Fibroblast of skin of right biceps (primary cell): ENCODE measurements at regions not wholly inside any gene's neighbourhood (a gene's known extent, or its start where the extent isn't known, plus 50 kb on each side); places are given as distances from the start of the nearest gene placed in this dataset.

Source experiments
- DNase-seq: peaks from one replicate; pipeline ENCODE4 v3.0.0-alpha.2; 2013

DNA sequence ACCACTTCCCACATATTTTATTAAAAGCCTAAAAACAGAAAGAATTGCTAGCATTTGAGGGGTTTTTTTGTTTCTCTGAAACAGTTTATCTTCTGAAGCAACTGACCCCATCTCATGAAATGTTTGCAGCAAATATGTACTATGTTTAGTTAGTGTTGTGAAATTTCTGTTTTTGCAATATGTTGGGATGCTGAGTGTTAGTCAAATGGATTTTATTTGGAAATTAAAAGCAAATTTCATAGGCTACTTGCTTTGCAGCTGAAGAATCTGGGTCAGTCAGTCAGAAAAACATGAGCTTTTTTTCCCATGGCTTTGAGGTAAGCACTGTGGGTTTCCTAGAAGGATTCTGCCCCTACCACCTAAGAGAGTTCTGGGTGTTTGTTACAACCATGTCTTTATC is 184.9 kb upstream of the DKK2 start:
- no peak for DNase-seq

DNA sequence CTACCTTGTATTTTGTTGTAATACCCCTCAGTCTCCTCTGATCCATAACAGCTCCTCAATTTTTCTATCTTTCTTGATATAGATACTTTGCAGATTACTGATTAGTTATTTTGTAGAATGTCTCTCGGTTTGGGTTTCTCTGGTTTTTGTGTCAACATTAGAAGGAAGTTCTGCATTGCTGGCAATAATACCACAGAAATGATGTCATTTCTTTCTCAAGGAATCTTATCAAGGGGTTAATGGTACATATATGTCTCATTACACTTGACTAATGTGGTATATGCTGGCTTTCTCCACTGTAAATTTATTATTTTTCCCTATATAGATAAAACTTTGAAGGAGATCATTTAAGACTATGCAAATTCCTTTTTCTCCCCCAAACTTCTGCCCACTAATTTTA is 183.6 kb upstream of the DKK2 start:
- peak; percentile 51 for DNase-seq

DNA sequence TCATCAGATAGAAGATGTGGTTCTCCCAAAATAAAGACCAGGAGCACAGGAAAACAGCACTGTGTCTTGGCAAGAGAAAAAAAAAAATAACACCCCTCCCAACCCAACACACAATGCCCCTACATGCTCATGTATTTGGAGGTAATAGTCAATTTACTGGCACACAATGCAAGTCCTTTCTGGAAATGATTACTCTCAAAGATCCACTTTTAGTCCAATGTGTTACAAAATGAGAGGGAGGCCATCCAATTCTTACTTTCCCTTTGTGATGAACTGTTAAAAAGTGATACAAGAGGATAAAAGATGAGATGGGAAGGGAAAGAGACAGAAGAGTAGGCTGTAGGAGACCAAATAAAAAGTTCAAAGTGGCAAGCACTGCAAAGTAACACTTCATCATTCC is 180.3 kb upstream of the DKK2 start:
- no peak for DNase-seq

DNA sequence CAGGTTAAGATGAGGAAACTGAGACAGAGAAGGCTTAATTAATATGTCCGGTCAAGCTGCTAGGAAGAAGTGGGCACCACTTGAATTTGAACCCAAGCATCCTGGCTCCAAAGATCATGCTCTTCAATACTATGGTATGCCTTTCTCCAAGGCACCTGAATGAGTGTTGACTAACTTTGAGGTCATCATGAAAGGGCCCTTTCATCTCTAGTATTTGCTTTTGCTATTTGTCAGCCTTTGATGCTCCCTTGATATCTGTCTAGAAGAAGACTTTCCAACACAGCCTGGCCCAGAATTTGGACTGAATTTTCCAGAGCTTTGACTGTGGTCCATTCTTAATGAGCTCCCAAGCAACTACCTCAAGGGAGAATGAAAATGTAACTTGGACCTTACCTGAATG is 179.1 kb upstream of the DKK2 start:
- DNase-seq = no peak

DNA sequence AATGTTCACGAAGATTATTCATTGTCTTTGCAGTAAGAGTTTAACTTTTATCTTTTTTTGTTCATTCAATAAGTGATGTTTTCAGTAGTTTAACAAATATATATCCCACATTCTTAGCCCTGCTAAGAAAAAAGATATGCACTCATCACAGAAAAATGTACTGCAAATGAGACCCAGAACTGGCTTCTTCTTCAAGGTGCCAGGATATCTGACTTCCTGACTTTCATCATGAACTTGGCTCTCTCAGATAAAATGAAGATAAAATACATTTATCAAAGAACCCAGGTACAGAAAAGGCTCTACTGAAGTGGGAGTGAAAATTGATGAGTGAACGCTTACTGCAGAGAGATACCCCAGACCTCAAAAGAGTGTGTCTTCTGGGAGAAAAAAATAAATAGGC is 177.8 kb upstream of the DKK2 start:
- peak; percentile 49 for DNase-seq

DNA sequence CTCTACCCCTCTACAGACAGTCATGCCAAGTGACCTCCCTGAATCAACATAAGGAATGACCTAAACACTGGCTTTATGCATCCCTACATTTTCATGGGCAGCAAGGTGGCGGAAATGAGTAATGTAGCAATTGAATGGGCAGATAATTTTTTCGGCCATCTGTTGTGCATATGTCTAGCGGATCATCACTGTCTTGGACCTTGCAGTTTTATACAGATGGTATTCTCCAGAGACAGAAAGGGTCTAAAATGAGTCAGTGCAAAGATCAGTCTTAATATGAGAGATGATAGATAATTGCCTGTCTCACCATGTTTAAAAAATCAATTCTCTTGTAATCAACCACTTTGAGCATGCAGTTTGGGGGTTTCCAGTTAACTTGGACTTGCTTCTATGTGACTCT is 177.3 kb upstream of the DKK2 start:
- peak; percentile 48 for DNase-seq

DNA sequence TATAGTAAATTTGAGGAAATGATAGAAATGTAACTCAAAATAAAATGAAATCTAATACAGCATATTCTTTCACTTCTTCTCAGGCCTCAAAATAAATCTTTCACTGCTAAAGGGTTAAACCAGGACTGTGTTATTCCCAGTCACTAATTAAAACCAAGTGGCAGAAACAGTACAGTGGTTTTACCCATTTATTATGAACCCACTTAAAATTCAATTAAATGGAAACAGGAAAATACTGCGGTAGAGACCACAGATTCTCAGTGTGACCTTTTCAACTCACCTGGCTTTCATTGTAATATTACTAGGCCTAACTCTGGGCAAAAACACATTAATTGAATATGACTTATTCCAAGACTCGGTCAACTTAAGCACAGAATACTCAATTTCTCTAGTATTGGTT is 176.5 kb upstream of the DKK2 start:
- peak; percentile 15 for DNase-seq

DNA sequence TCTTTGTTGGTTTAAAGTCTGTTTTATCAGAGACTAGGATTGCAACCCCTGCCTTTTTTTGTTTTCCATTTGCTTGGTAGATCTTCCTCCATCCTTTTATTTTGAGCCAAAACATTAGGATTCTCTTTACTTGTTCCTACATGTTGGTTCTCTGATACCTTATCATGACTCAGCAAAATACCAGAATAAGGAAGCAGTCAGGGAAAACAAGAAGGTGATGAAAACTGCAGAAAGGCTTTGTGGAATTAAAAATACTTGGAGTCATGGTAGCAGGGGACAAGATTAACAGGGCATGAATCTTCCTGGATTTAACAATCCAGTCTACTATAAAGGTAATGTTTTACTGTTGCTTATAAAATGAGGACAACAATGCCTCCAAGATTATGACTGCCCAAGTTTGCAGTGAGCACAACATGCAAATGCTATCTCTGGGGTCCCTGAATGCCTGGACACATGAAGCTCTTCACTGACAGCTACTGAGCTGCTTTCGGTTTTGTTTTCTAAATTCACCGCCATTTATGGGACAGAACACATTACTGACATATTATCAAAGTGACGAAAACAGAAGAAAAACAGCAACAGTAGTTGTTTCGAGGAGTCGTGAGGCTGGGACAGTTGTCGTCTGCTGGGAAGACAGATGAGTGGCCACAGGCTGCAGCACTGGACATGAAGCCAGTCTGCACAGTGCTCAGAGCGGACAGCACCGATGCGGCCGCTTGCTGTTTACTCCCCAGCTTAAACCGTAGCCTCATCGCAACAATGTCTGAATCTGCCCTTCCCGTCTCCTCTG is 174.5 kb upstream of the DKK2 start:
- peak; percentile 48 for DNase-seq

DNA sequence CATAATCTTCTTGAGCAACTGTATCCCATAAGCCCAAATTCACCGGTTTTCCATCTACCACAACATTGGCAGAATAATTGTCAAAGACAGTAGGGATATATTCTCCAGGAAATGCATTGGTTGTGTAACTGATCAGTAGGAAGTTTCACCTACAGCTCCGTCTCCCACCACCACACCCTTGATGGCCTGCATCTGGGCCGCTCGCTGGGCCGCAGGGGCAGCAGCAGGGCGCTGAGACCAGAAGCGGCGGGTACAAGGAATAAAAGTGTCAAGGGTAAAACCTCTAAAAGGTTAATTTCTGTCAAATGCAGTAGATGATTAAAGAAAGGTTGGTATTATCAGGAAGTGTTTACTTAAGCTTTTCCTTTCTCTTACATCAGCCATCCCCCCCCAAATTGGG is 167.6 kb upstream of the DKK2 start:
- no peak for DNase-seq

DNA sequence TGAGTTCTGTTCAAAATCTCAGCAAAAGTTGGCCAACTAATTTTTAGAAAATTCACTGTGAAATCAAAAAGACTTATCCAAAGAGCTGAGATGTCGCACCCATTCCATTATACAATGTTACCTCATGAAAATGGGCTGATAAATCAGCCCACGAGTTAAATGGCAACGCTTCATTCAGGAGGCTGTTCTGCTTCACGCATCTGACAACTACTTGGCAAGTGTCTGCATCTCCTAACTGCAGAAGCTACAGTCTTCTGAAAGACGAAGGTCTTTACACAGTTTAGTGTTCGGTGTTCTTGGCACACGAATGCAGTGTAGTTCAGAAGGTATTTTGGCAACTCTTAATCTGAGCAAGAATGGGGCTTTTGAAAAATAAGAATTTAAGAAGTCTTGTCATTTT is 166.6 kb upstream of the DKK2 start:
- DNase-seq = no peak

DNA sequence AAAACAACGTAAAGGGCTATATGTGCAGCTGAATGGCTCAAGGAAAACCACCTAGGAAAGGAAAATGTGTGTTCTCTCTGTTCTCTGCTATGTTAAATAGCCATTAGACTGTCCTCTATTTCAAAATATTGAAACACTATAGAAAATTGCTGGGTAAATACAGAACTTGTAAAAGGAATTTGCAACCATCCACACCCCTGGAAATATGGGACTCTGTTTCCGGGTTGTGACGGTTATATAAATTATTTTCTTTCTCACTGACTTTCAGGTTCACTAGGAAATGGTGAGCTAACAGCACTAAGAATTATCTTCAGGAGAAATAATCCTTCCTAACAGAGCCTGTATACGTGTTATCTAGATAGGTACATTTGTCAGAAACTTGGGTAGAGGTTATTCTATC is 161.0 kb upstream of the DKK2 start:
- no peak for DNase-seq

DNA sequence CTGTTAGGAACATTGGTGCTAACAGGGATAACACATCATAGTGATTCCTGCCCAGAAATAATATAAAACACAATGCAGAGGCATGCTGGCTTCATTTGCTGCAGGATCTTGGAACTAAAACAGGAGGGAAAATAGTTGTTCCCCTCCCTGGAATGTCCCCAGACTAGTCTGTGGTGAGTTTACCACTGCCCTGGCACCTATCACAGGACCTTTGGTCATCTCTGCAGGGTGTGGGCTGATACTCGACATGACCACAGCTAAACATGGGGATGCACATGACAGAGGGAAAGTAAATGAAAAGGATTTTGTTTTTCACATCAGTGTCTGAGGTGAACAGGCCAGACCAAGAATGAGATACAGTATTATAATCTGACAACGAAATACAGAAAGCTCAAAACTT is 160.2 kb upstream of the DKK2 start:
- DNase-seq = no peak

DNA sequence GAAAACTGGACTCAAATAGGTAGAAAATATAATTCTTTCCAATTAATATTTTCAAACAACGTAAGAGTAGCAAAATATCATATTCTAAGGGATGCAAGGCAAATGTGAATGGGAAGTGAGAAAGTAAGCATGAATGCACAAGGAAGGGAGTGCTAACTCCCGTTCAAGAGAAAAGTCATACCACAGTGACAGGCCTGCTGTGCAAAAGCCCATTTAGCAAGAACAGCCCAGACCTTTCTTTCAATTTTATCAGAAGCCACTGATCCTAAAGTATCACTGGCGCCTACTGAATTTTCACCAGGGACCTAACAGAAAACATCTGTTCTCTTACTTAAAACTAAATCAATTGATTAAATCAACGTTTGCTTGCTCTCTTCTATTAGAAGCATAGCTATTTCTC is 157.9 kb upstream of the DKK2 start:
- no peak for DNase-seq

DNA sequence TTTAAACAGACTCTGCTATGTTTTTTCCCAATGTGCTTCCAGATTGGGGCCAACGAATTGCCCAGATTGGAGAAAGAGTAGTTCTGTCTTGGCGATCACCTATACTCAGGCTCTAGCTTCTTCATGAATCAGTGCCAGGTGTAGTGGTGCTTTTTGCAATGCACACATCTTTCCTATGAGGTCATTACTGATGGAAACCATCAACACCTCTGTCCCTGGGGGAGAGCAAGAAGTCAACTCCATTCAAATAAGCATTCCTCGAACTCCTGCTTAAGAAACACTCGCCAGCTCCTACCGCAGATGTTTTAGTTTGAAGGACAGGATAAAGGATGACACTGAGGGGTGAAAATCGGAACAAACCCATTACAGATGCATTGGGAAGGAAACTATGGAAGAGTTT is 156.5 kb upstream of the DKK2 start:
- DNase-seq = no peak

DNA sequence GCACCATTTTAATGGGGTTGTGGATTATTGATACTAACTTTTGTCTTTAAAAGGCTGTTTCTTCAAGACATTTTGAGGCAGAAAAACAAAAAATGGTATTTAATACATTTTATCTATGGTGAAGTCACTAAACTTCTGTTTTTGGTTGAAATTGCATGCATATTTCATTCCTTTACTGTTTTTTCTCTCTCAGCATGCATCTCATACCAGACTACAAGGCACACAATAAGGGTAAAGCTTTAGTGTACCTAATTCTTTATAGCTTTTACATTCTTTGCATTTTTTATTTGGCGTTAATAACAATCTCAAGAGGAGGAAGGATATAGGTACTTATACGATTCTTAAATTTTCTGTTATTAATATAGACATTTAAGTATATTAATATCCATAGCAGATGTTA is 151.0 kb upstream of the DKK2 start:
- DNase-seq = no peak

DNA sequence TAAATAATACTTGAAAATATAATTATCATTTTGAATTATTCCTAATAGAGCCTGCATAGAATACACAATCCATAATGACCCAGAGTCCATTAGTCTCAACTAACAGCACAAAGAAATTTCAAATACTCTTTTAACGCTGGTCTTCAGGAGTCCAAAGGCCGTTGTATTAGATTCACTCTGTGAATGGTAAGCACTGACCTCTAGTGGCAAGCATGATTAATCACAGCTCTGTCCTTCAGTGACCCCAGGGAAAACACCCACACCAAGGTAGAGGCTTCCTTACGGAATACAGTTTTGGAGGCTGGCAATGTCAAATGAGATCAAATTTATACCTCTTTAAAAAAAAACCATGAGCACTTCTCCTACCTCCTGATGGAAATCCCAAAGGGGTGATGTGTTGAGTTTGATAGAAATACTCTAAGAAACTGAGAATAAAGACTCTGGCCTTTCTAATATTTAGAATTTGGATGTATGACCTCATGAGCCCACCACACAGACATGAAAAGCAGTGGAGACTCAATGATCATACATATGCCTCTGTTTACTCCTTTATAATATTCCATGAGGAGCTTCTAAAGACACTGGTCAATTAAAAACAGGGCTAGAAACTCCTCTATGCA is 147.2 kb upstream of the DKK2 start:
- peak; percentile 66 for DNase-seq

DNA sequence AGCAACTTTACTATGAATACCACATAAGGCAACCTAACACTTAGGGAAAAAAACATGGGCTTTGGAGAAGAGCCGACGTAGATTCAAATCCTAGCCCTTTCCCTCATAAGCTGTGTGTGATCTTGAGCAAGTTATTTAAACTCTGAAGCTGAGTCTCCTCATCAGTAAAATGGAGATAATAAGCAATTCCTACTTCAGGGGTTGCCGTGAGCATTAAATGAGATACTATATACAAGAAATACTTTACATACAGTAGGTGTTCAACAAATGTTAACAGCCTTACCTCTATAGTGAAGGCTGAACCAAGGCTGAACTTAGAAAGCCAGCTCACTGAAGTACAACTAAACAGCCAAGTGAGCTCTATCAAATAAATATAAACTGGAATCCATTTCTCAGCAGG is 146.2 kb upstream of the DKK2 start:
- no peak for DNase-seq

DNA sequence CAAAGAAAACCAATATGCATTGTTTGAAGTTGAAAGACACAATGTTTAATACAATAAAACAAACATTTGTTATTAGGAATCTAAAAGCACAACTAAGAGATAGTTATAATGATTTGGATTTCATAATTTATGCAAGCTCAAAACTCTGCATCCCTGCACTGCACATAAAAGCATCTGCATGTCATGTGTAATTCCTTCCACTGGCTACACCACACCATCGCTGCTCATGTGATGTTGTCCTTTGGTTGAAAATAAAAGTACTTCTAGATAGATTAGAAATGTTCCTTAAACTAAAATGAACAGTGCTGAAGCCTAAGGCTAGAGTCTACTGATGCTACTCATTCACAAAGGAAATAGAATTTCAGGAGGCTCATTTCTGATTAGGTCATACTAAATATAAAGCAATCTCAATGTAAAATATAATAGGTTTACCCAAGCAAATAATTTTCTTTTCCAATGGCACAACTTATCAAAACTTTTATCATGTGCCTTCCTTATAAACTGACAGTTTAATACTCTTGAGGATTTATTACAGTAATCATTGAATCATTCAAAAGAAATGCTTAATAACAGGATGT is 130.8 kb upstream of the DKK2 start:
- DNase-seq = no peak

DNA sequence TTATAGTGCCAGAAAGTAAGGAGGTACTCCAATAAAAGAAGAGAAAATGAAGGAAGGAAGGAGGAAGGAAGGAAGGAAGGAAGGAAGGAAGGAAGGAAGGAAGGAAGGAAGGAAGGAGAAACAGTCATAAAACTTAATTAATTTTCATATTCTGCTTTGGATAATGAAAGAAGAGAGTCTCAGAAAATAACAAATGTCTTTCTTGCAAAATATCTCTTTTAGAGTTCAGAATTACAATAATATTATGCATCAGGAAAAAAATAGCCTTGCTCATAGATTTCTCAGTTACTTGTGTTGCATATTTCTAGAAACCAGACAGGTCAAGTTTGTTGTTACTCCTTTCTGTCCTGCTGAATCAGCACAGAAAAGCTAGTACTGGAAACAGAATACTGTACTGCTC is 130.1 kb upstream of the DKK2 start:
- no peak for DNase-seq

DNA sequence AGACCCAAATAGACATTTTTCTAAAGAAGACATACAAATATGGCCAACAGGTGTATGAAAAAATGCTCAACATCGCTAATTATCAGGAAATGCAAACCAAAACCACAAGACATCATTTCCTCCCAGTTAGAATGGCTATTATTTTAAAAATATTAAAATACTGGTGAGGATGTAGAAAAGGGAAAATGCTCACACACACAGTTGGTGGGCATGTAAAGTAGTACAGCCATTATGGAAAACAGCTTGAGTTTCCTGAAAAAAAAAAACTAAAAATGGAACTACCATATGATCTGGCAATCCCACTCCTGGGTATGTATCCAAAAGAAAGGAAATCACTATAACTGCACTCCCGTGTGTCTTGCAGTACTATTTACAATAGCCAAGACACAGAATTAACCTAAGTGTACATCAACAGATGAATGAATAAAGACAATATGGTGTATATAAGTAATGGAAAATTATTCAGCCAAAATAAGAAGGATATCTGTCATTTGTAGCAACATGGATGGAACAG is 128.9 kb upstream of the DKK2 start:
- no peak for DNase-seq

DNA sequence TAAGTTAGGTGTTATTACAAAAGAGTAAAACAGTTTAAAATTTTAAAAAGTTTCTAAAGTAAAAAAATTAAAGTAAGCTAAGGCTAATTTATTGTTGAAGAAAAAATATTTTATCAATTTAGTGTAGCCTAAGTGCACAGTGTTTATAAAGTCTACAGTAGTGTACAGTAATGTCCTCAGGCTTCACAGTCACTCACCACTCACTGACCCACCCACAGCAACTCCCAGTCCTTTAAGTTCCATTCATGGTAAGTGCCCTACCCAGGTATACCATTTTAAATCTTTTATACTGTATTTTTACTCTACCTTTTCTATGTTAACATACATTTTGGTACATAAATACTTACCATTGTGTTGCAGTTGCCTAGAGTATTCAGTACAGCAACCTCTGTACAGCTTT is 120.3 kb upstream of the DKK2 start:
- no peak for DNase-seq

DNA sequence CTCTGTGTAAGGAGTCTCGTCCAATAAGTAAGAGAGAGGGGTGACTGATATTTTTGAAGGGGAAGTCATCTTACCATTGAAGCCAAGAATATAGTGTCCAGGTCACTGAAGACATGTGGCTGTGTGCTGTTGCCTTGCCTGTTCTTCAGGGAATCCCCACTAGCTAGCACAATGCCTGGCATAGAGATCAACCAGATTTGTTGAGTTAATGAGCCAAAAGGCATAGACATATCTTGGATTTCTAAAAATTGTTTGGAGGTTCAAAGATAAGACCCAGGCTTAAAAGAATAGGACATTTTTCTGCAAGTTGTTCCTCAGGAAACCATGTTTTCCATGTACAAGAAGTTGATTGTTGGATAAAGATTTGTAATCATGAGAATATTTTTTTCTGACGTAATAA is 119.3 kb upstream of the DKK2 start:
- DNase-seq = no peak

DNA sequence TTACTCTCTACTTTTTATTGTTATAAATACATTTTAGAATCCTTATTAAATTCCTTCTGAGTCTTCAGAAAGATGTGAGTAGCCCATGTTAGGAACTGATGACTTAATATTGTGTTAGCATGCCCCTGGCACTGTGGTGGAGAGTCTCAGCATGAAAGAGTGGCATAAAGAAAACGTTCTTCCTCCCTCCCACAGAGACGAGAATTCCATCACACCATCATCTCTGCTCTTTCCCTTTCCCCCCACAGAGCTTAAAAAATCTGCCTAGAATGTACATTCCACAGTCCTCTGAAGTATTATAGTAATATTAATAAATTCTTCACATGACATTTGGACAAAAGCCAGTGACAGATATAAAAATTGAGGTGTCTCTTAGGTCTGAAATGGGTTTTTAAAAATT is 117.8 kb upstream of the DKK2 start:
- no peak for DNase-seq

DNA sequence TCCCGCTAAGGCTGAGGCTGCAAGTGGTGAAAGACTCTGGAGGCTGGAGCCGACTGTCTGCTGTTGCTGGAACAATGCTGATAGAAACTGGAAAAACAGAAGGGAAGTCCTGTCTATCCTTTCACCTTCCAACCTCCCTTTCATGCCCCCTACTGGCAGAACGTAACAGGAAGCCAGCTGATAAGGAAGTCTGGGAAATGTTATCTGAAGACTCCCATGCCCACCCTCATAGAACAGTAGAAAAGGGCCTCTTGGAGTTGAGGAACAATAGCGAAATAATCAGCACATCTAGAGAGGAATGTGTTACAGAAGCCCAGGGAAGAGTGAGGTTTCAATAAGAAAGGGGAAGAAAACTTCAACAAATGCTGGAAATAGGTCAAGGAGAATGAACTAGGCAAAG is 117.1 kb upstream of the DKK2 start:
- DNase-seq = peak; percentile 20

DNA sequence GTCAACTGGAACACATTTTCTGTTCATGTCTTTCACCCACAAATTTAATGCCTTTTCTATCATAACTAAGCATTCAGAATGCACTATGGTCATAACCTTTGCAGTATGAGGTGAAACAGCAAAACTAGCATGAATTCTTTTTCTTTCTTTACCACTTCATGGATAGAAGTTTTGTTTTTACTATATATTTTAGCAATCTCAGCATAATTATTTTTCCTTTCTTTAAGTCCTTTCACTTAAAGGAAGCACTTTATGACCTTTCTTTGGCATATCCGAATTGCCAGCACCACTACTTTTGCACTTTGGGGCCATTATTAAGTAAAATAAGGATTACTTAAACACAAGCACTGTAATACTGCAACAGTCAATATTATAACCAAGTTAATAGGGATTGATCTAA is 115.1 kb upstream of the DKK2 start:
- DNase-seq = no peak
